OCI-M1 (cell line): ENCODE measurements at regions not wholly inside any gene's neighbourhood (a gene's known extent, or its start where the extent isn't known, plus 50 kb on each side); places are given as distances from the start of the nearest gene placed in this dataset.

ENCODE experiments used
- DNase-seq: peaks from one replicate; lab custom pipeline; 2025; lab: John Stamatoyannopoulos, UW

- DNase-seq = no peak
Measured at GRCh38 chr22:45094825-45095224, 68.9 kb upstream of the NUP50 start.

DNA sequence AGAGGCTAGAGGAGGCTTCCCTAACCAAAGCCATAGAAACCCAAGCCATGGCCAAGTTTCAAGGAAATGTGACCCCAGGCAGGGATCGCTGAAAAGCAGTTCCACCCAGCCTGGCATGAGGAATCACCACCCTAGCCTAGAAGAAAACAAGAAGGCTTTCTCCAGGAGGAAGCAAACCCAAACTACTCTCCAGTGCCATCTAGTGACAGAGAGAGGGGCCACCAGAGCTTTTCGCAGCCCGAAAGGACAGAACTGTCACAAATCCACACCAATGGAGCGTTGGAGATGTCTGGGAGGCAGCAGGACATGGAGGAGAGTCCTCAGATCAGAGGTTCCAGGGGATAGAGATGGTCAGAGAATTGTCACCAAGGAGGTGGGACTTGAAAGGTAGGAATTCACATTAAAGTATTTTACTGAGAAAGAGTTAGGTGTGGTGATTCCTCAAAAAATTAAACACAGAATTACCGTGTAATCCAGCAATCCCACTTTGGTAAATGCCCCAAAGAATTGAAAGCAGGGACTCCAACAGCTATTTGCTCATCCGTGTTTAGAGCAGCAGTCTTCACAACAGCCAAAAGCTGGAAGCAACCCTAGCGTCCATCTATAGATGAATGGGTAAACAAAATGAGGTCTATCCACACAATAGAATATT, 67.3 kb upstream of the NUP50 start:
- DNase-seq = peak; percentile 76

DNA sequence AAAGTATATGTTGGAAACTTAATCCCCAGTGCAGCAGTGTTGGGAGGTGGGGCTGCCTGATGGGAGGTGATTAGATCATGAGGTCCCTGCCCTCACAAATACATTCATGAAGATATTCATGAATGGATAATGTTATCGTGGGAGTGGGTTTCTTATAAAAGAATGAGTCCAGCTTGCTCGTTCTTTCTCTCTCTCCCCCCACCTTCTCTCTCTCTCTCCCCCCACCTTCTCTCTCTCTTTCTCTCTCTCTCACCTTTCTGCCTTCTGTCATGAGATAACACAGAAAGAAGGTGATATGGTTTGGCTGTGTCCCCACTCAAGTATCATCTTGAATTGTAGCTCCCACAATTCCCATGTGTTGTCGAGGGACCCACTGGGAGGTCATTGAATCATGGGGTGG, 66.7 kb upstream of the NUP50 start:
- DNase-seq = no peak

DNA sequence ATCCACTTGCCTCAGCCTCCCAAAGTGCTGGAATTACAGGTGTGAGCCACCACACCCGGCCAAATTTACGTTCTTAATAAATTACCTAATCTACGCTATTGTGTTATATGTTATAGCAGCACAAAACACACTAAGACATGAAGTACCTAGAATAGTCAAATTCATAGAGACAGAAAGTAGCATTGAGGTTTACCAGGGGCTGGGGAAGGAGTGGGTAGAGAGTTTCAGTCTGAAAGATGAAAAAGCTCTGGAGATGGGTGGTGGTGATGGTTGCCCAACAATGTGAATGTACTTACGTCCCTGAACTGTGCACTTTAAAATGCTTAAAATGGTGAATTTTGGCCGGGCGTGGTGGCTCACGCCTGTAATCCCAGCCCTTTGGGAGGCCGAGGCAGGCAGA, 65.7 kb upstream of the NUP50 start:
- DNase-seq = no peak

DNA sequence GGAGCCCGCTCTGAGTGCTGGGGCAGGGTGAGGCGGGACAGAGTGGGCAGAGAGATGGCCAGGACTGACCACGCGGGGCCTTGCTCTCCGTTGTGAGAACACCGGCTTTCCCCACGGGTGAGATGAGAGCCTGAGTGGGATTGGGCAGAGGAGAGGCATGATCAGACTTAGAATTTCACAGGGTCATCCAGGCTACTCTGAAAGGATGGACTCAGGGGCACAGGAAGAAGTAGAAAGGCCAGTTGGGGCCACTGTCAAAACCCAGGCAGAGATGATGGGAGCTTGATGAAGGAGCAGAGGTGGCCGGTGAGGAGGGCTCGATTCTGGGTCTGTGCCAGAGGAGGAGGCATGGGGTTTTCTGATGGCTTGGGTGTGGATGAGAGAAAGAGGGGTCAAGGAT, 63.8 kb upstream of the NUP50 start:
- no peak for DNase-seq

- peak; percentile 70 for DNase-seq
Measured at GRCh38 chr22:45101515-45102227, 62.1 kb upstream of the NUP50 start.

DNA sequence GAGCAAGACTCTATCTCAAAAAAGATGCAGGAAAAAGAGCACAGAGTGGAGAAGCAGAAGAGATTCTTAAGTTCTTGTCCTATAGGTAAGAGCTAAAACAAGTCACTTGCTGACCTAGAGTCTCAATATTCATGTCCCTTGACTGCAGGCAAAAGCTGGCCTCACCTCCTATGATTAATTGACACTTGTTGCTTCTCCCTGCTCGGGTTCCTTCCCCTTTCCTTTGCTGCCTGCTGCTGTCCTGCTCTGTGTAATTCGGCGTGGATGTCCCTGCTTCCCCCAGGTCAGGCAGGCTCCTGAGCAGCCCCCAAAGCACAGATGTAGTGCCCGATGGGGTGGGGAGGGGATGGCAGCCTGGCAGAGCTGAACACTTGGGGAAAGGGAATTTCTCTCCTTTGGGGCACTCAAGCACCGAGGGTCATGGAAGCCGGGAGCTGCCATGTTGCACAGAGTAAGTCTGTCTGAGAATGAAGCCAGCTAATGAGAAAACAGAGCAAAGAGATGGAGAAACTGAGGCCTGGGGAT, 60.8 kb upstream of the NUP50 start:
- no peak for DNase-seq

DNA sequence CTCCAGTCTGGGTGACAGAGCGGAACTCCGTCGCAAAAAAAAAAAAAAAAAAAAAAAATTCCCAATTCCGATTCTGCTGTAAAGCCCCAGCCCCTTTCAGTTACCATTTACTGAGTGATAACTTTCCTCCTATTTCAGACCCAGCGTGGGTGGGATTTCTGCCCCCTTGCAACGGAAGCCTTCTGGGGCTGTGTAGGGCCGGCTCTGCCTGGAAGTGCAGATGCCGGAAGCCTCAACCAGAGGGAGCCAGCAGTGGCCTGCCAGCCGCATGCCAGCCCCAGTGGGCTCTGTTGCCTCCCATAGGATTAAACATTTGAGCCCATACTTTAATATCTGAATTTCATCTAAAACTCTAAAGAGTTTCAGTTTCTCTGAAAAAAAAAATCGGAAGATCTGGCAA, 60.0 kb upstream of the NUP50 start:
- no peak for DNase-seq

GRCh38 chr22:45104313-45104712, 59.4 kb upstream of the NUP50 start:
- DNase-seq = no peak

GRCh38 chr22:45105281-45105702, 58.4 kb upstream of the NUP50 start:
- no peak for DNase-seq

DNA sequence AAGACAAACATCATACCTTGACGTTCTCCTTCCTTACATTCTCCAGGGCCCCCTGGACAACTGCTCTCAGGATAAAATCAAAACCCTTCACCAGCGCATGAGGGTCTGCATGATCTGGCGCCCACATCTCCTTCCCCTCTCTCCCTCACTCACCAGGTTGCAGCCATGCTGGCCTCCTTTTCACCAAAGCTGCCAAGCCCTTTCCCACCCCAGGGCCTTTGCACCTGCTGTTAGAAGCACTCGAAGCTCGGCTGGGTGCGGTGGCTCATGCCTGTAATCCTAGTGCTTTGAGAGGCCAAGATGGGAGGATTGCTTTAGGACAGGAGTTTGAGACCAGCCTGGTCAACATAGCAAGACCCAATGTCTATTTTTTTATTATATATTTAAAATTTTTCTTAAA, 56.1 kb upstream of the NUP50 start:
- no peak for DNase-seq

DNA sequence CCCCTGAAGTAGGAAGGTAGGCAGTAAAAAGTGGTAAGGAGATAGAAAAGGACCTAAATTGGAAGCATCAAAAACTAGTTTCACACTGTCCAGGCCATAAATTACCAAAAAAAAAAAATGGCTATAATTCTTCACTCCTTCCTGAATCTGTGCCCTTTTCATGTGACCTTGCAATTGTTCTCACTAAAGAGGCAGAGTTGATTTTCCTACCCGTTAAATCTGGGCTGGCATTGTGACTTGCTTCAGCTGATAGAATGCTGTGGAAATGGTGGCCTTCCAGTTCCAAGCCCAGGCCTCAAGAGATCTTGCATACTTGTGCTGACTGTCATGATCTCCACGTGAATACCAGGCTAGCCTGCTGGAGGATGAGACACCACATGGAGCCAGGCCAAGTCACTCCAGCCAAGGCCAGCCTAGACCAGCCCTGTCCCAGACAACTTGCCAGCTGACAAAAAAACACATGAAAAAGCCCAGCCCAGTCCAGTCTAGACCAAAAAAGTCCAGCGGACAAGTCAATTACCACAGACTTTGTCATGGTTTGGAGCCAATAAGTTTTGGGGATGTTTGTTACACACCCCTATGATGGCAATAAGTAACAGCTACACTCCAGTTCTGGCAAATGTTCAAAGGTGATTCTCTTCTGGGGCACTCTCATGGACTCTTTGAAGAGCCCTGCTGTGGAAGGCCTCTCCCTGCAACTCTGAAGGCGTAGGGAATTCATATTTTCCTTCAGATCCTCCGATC, 51.4 kb upstream of the NUP50 start:
- DNase-seq = no peak
